SU-DHL-6 (cell line): ENCODE measurements at regions not wholly inside any gene's neighbourhood (a gene's known extent, or its start where the extent isn't known, plus 50 kb on each side); places are given as distances from the start of the nearest gene placed in this dataset.

Experiments
- H2AFZ ChIP-seq: fragments of 200-600 bp; sonication (generic); 2 replicates; pipeline ENCODE4 v1.6.1; 2014; ENCODE audit warnings: low read depth, mild to moderate bottlenecking, moderate library complexity, mixed read lengths, antibody characterized with exemption, low read length; ENCODE audit not compliant: severe bottlenecking
- H3F3A ChIP-seq: fragments of 200-600 bp; shearing (Covaris generic); 2 replicates; pipeline ENCODE4 v1.6.0; 2016; ENCODE audit warnings: antibody characterized with exemption, mild to moderate bottlenecking; ENCODE audit not compliant: insufficient read depth
- H3K27ac ChIP-seq: fragments of 200-600 bp; sonication (generic); 2 replicates; pipeline ENCODE4 v1.5.1; 2016; ENCODE audit warnings: low read depth, mild to moderate bottlenecking, low read length, moderate library complexity, mixed read lengths
- H3K27me3 ChIP-seq: fragments of 200-600 bp; sonication (generic), shearing (Covaris generic); 2 replicates; pipeline ENCODE4 v1.6.0; 2014; ENCODE audit warnings: mild to moderate bottlenecking, low read length
- H3K36me3 ChIP-seq: fragments of 200-600 bp; sonication (generic); 2 replicates; pipeline ENCODE4 v1.6.1; 2014; ENCODE audit warnings: mild to moderate bottlenecking, low read length, mixed read lengths
- H3K4me2 ChIP-seq: fragments of 300-600, 200-600 bp; shearing (Covaris generic), sonication (generic); 2 replicates; pipeline ENCODE4 v1.6.0; 2014; ENCODE audit warnings: low read length, low read depth, mild to moderate bottlenecking; ENCODE audit not compliant: poor library complexity, severe bottlenecking
- H3K4me3 ChIP-seq: fragments of 200-600 bp; sonication (generic); 2 replicates; pipeline ENCODE4 v1.5.1; 2014; ENCODE audit warnings: antibody characterized with exemption, low read length, mild to moderate bottlenecking, mixed read lengths; ENCODE audit not compliant: insufficient read depth, poor library complexity, severe bottlenecking
- H3K79me2 ChIP-seq: fragments of 200-600 bp; sonication (generic); 2 replicates; pipeline ENCODE4 v1.6.1; 2014; ENCODE audit warnings: mild to moderate bottlenecking, low read length, moderate library complexity; ENCODE audit not compliant: insufficient read depth
- H3K9ac ChIP-seq: fragments of 200-600 bp; sonication (generic); 2 replicates; pipeline ENCODE4 v1.7.0; 2014; ENCODE audit warnings: mild to moderate bottlenecking, low read length
- H3K9me2 ChIP-seq: fragments of 200-600 bp; sonication (generic); replicated peaks from 2 replicates; pipeline ENCODE4 v1.6.1; 2014; ENCODE audit warnings: low read length; ENCODE audit not compliant: insufficient read depth
- H3K9me3 ChIP-seq: fragments of 200-600 bp; sonication (generic); 2 replicates; pipeline ENCODE4 v1.6.1; 2014; ENCODE audit warnings: low read length, mixed read lengths; ENCODE audit not compliant: insufficient read depth
- H4K20me1 ChIP-seq: fragments of 200-600 bp; sonication (generic); 2 replicates; pipeline ENCODE4 v1.6.1; 2014; ENCODE audit warnings: low read depth, mild to moderate bottlenecking, antibody characterized with exemption, low read length, moderate library complexity, mixed read lengths
- CTCF ChIP-seq: fragments of 200-600 bp; sonication (generic); IDR thresholded peaks from one replicate; pipeline ENCODE4 v1.5.1; 2017; ENCODE audit warnings: antibody characterized with exemption, mild to moderate bottlenecking, low read length, moderate library complexity; ENCODE audit not compliant: insufficient read depth, poor library complexity, severe bottlenecking
- EZH2phosphoT487 ChIP-seq: fragments of 200-600 bp; sonication (generic), shearing (Covaris generic); conservative IDR thresholded peaks from 2 replicates; pipeline ENCODE4 v1.6.1; 2018; ENCODE audit warnings: mild to moderate bottlenecking, antibody characterized with exemption, low read length, moderate library complexity, mixed read lengths

- H3K79me2 ChIP-seq, result no peaks in the 10 kb centered on the region
- H3F3A ChIP-seq, result no peaks in the 10 kb centered on the region
- H3K4me2 ChIP-seq, result no peak overlapping the region
- H3K9me3 ChIP-seq, result no peaks in the 10 kb centered on the region
- H3K9ac ChIP-seq, result no peak overlapping the region
- H4K20me1 ChIP-seq, result no peaks in the 10 kb centered on the region
- no peak for TF ChIP-seq CTCF
- TF ChIP-seq EZH2phosphoT487, result no peak
- H3K4me3 ChIP-seq, result no peak overlapping the region
- H3K36me3 ChIP-seq, result no peaks in the 10 kb centered on the region
- no peaks in the 10 kb centered on the region for H3K27me3 ChIP-seq
- no peaks in the 10 kb centered on the region for H3K9me2 ChIP-seq
- no peak overlapping the region for H3K27ac ChIP-seq
- H2AFZ ChIP-seq, result no peak overlapping the region
These were observed 241.0 kb downstream of the PPP1R3A start for GRCh38 chr7:113677811-113678210.

GRCh38 chr7:113664867-113665266 lies 253.9 kb downstream of the PPP1R3A start:
- Histone ChIP-seq H3K9me3 (no peaks in the 10 kb centered on the region), H3K9ac (no peak overlapping the region), H3K27me3 (no peaks in the 10 kb centered on the region), H4K20me1 (no peaks in the 10 kb centered on the region), H3K9me2 (no peaks in the 10 kb centered on the region), H3F3A (no peaks in the 10 kb centered on the region), H2AFZ (no peak overlapping the region), H3K4me3 (no peak overlapping the region), H3K79me2 (no peaks in the 10 kb centered on the region), H3K27ac (no peak overlapping the region), H3K4me2 (no peak overlapping the region), H3K36me3 (no peaks in the 10 kb centered on the region)
- TF ChIP-seq EZH2phosphoT487 (no peak), CTCF (no peak)

DNA sequence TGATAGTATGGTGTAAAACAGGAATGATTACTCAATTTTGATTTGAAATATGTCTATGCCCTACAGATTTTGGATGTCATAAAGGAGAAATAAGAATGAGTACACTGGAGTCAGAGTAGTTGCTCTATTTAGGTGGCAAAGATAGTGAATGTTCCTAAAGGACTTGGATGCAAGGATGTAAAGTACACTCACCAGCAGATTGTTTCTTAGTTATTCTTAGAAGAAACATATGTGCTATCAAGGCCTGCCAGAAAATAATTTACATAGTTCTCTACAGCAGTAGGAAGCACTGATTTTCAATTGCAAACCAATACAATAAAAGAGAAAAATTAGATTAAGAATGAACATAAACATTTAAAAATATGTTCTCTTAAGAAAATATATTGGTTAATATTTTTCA lies 259.4 kb downstream of the PPP1R3A start:
- Histone ChIP-seq H3K27me3 (no peaks in the 10 kb centered on the region), H3K79me2 (no peaks in the 10 kb centered on the region), H3K9ac (no peak overlapping the region), H3K27ac (no peak overlapping the region), H2AFZ (no peak overlapping the region), H3K9me3 (no peaks in the 10 kb centered on the region), H3K4me2 (no peak overlapping the region), H3K9me2 (no peaks in the 10 kb centered on the region), H4K20me1 (no peaks in the 10 kb centered on the region), H3K4me3 (no peak overlapping the region), H3K36me3 (no peaks in the 10 kb centered on the region), H3F3A (no peaks in the 10 kb centered on the region)
- no peak for TF ChIP-seq CTCF
- TF ChIP-seq EZH2phosphoT487, result no peak

GRCh38 chr7:113657603-113658002 lies 261.2 kb downstream of the PPP1R3A start:
- no peak overlapping the region for H3K4me3 ChIP-seq
- no peak overlapping the region for H3K9ac ChIP-seq
- H3K27ac ChIP-seq, result no peak overlapping the region
- TF ChIP-seq EZH2phosphoT487 (no peak), CTCF (no peak)
- H3F3A ChIP-seq, result no peaks in the 10 kb centered on the region
- no peaks in the 10 kb centered on the region for H3K9me3 ChIP-seq
- no peak overlapping the region for H3K4me2 ChIP-seq
- H3K79me2 ChIP-seq, result no peaks in the 10 kb centered on the region
- no peaks in the 10 kb centered on the region for H3K36me3 ChIP-seq
- H3K27me3 ChIP-seq, result no peaks in the 10 kb centered on the region
- no peaks in the 10 kb centered on the region for H4K20me1 ChIP-seq
- no peak overlapping the region for H2AFZ ChIP-seq
- H3K9me2 ChIP-seq, result no peaks in the 10 kb centered on the region
